Left kidney (tissue), 1 donor: ENCODE measurements at regions not wholly inside any gene's neighbourhood (a gene's known extent, or its start where the extent isn't known, plus 50 kb on each side); places are given as distances from the start of the nearest gene placed in this dataset.

Source experiments
- DNase-seq: peaks from one replicate; pipeline ENCODE4 v3.0.0-alpha.2; 2013

GRCh38 chr10:1947464-1948003, 210.2 kb upstream of the ADARB2 start:
- DNase-seq: no peak

GRCh38 chr10:1944487-1944886, 207.2 kb upstream of the ADARB2 start:
- no peak for DNase-seq

- no peak for DNase-seq
Observed at GRCh38 chr10:1942478-1942877, 205.2 kb upstream of the ADARB2 start.

GRCh38 chr10:1939016-1939415, 201.7 kb upstream of the ADARB2 start:
- no peak for DNase-seq

GRCh38 chr10:1938317-1938716, 201.0 kb upstream of the ADARB2 start:
- DNase-seq: no peak

GRCh38 chr10:1935912-1936311, 198.6 kb upstream of the ADARB2 start:
- DNase-seq: no peak

GRCh38 chr10:1933215-1933614, 195.9 kb upstream of the ADARB2 start:
- no peak for DNase-seq

- no peak for DNase-seq
Observed at GRCh38 chr10:1932692-1933094, 195.4 kb upstream of the ADARB2 start.

- DNase-seq: no peak
Observed at GRCh38 chr10:1928606-1929005, 191.3 kb upstream of the ADARB2 start.

GRCh38 chr10:1923998-1924397, 186.7 kb upstream of the ADARB2 start:
- DNase-seq: no peak

- DNase-seq: no peak
Observed at GRCh38 chr10:1923586-1923985, 186.3 kb upstream of the ADARB2 start.

- no peak for DNase-seq
Observed at GRCh38 chr10:1920941-1921340, 183.6 kb upstream of the ADARB2 start.

GRCh38 chr10:1920127-1920526, 182.8 kb upstream of the ADARB2 start:
- DNase-seq: no peak

GRCh38 chr10:1911771-1912170, 174.4 kb upstream of the ADARB2 start:
- no peak for DNase-seq

GRCh38 chr10:1903982-1904381, 166.7 kb upstream of the ADARB2 start:
- no peak for DNase-seq

- no peak for DNase-seq
Observed at GRCh38 chr10:1896153-1896552, 158.8 kb upstream of the ADARB2 start.

GRCh38 chr10:1895691-1896090, 158.4 kb upstream of the ADARB2 start:
- no peak for DNase-seq

GRCh38 chr10:1894912-1895311, 157.6 kb upstream of the ADARB2 start:
- no peak for DNase-seq

- no peak for DNase-seq
Observed at GRCh38 chr10:1893941-1894340, 156.6 kb upstream of the ADARB2 start.

- DNase-seq: no peak
Observed at GRCh38 chr10:1886039-1886438, 148.7 kb upstream of the ADARB2 start.

GRCh38 chr10:1882728-1883127, 145.4 kb upstream of the ADARB2 start:
- DNase-seq: no peak

- no peak for DNase-seq
Observed at GRCh38 chr10:1882180-1882579, 144.9 kb upstream of the ADARB2 start.

GRCh38 chr10:1881636-1882035, 144.3 kb upstream of the ADARB2 start:
- DNase-seq: no peak

GRCh38 chr10:1874533-1874932, 137.2 kb upstream of the ADARB2 start:
- DNase-seq: no peak
